Activated CD8-positive, alpha-beta memory T cell treated with anti-CD3 and anti-CD28 coated beads for 4 hours (primary cell): ENCODE measurements at regions not wholly inside any gene's neighbourhood (a gene's known extent, or its start where the extent isn't known, plus 50 kb on each side); places are given as distances from the start of the nearest gene placed in this dataset.

Experiments
- DNase-seq, 2 donors: peaks; one replicate each; pipeline ENCODE4 v3.0.0-alpha.2; 2020; ENCODE audit warnings: low read depth in 2 of 2

DNA sequence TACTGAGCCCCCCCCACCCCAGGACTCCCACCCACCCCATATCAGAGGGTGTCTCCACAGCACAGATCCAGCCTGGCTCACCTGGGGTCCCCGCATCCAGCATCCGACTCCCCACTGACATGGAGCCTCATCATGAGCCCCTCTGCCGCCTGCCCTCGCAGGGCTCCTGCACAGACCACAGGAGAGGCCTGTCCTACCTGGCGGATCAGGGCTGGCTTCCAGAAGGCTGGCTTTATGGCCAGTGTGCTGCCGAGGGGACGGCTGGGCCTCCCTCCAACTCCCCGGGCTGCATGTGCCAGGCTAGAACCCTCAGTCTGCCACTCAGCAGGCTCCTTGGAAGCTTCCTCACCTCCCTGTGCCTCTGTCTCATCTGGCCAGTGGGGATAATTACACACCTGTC is 119.0 kb downstream of the RFLNA start:
- no peak for DNase-seq

DNA sequence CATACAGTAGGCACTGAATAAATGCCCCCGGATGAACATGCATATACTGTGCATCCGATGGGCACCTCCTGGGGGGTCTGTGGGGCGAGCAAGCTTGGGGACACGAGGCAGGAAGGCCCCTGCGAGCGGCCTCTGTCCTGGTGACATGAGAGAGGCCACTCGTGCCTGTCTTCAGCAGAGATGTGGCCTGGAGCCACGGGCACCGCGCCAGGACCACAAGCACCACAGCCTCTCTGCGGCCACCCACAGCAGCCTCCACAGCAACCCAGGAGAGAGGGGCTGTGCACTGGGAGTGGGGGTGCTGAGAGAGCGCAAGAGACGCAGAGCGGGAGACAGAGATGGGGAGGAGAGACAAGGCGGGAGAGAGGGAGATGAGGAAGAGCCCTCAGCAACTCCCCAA is 118.5 kb downstream of the RFLNA start:
- no peak for DNase-seq

DNA sequence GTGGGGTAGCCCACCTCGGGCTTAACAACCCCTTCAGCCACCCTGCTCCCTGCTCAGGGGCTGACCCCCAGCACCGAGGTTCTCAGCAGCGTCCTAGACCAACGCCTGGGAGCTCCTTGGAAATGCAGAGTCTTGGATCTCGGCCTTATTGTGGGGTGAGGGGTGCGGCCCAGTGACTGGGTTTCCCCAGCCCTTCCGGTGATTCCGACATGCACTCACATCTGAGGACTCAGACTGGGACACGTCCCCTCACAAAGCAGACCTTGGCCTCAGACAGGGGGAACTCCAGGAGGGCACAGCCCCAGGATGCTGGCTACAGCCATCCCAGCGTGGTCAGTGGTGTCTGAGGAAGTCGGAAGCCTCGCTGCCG is 117.7 kb downstream of the RFLNA start:
- no peak for DNase-seq

GRCh38 chr12:124411953-124412645 is 117.2 kb downstream of the RFLNA start:
- DNase-seq, result no peak

GRCh38 chr12:124411281-124411878 is 116.5 kb downstream of the RFLNA start:
- no peak for DNase-seq

DNA sequence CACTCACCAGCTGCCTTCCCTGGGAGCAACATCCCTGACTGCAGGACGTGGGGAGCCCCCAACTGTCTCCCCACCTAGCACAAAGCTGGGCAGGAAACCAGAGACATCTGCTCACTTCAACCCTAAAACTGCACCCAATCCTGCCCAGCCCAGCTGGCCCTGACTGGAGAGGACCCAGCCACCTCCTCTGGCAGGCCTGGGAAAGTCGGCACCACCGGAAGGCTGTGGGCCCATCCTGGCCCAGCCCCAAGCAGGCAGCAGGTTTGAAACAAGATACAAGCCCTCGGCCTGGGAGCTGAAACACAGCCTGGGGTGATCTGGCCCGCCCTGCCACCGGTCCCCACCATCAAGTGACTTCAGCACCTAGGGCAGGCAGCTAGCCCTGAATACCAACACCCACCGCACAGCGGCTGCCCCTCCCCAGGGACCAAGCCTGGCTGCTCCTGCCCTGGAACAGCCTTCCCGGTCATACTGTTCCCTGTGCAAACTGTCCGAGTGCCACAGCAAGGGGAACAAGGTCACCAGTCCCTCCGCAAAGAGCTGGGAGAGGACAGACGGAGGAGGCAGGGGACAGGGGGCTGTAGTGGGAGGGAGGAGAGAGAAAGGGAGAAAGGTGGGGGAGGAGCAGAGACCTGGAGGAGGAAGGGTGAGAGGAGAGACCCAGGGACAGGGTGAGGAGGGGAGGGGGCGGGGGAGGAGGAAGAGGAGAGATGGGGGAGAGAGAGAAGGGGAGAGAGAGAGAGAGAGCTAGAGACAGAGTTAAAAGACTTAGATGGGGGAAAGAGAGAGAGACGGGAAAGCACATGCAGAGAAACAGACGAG is 115.7 kb downstream of the RFLNA start:
- no peak for DNase-seq

DNA sequence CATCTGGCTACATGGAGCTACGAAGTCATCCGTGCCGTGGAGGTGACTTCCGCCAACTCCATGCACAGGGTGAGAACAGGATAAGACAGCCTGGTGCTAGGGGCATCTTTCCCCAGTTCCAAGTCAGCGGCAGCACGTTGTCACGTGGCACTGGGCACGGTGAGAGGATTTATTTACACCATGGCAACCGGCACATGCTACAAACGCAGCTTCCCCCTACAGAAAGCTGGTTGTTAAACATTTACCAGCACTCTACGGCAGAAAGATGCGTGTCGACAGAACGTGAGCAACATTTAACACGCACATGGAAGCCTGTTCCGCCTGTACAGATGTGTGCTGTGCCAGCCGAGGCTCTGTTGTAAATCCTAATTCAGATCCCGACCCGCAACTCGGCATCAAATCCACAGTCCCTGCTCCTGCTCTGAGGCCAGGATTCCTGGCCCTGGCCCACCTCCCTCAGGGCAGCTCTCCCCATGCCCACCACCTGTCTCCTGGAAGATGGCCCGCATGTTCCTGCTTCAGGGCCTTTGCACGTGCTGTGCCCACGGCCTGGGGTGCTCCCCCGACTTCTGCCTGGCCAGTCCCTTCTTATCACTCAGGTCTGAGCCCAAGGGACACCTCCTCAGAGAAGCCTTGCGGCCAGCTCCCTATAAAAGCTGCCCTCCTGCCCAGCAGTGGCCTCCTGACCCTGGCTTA is 114.1 kb downstream of the RFLNA start:
- DNase-seq, result no peak

DNA sequence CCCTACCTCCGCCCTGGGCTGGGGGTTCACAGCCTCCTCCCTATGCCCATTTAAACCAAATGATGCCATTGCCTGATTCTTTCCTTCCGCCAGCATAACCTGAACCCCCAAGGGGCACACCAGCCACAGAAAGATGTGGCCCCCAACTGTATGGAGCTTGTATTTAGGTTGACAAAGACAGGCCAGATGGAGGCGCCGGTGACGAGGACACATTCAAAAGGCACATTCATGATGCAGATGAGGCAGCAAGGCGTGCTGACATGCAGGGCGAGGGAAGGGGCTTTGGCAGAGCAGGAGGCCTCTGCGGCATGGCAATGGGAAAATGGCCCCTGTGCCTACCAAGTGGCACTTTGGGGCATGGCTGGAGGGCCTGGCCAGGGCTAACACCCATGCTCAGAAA is 112.2 kb downstream of the RFLNA start:
- DNase-seq, result no peak

DNA sequence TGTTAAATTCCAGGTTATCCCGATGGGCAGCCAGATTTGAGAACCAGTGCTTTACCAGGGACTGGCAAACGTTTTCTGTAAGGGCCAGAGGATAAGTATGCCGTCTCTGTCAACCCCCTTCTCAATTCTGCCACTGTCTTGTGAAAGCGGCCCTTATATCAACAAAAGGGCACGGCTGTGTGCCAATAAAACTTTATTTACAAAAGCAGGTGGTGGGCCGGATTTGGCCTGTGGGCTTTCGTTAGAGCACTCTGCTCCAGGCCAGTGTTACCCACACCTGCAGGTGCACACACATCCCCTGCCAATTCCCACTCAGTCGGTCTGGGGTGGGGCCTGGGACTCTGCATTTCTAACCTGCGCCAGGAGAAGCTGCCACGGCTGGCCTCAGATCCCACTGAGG is 111.2 kb downstream of the RFLNA start:
- no peak for DNase-seq

DNA sequence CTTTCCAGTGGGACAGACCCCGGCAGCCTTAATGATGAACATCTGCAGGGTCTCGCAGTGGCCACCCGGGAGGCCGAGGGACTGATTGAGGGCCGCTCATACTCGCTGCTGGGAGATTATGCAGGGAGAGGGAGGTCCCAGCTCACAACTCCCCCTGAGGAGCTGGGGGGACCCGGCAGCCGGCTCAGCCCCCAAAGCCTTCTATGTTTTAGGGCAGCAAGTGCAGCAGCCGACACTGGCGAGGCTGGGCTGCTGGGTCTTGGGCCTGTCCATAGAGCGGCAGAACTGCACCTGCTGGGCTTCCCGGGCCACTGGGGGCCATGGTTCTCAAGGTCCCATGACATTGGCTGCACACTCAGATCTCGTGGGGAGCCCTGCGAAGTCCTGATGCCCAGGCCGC is 110.7 kb downstream of the RFLNA start:
- DNase-seq, result no peak

DNA sequence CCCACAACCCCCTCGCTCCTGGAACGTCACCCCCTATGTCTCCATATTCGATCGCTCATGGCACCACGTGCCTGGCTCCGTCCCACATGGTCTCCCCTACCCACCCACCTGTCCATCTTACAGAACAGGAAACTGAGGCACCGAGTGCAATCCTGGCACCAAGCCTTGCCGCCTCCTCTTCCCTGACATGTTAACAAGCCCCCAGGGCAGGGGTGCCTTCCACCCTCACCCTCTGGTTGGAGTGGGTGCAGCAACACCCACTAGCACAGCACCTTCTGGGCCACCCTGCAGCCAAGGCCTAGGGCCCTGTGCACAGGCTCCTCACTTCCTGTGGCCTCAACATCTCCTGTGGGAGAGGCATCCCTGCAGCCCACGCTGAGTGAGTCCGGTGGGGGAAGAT is 110.3 kb downstream of the RFLNA start:
- DNase-seq, result no peak

GRCh38 chr12:124404162-124404784 is 109.4 kb downstream of the RFLNA start:
- no peak for DNase-seq

DNA sequence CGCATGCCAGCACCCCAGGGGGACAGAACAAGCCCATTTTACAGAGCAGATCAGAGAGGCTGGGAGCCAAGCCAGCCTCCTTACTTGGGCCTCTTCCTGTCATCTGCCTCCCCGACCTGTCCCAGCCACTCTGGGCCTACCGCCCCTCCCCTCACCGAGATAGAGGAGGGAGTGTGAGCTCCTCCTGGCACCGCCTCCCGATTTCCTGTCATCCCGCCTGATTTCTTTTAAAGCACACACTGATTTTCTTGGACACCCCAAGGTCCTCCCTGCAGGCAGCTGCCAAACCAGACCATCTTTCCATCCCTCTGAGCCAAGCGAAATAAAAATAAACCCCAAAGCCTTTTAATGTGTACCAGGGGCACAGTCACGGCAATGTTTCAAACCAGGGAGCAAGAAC is 108.4 kb downstream of the RFLNA start:
- no peak for DNase-seq

DNA sequence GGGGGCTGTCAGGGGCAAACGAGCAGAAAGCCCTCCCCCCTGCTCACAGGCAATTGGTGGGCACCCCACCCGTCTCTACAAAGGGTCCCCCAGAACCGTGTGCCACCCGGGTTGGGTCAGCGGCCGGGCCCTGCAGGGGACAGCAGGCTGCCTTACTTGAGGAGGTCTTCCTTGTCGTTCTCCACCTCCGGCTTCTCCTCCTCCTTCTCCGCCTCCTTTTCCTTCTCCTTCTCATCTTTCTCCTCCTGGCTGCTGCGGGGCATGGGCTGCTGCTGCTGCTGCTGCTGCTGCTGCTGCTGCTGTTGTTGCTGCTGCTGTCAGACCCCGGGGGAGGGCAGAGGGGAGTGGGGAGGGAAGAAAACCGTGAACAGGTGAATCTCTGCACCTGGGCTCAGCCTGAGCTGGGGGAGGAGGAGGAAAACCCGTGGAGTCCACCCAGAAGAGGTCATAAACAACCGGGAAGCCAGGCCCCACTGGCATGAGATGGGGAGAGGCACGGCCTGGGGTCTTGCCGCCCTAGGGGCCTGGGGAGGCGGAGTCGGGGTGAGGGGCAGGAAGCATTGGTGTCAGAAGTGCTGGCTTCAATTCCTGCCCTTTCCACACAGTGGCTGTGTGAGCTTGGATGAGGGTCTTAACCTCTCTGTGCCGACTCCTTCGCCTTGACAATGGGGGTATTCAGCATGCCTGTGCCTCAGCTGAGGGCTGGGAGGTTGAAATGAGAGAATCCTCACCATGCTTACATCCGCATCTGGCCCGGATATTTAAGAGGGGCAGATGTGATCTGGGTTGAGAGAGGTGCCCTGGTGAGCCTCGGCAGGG is 107.6 kb downstream of the RFLNA start:
- no peak for DNase-seq

- DNase-seq, result no peak
These were observed 106.9 kb downstream of the RFLNA start for GRCh38 chr12:124401704-124402221.

DNA sequence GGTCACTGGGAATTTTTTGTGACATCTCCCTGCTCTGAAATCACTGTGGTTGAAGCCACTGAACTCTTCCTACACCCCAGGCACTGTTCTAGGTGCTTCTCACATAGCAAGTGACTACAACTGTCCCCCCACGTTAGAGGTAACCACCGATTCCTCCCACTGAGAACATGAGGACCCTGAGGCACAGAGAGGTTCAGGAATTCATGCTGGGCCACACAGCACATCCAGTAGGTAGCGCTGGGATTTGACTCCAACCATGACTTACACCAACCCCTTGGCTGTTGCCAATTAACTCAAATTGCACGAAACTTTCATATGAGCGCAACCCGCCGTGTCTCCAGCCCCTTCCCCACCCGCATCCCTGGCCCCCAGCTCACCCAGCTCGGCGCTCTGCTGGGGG is 105.2 kb downstream of the RFLNA start:
- no peak for DNase-seq

- no peak for DNase-seq
These were observed 104.7 kb downstream of the RFLNA start for GRCh38 chr12:124399622-124400021.

DNA sequence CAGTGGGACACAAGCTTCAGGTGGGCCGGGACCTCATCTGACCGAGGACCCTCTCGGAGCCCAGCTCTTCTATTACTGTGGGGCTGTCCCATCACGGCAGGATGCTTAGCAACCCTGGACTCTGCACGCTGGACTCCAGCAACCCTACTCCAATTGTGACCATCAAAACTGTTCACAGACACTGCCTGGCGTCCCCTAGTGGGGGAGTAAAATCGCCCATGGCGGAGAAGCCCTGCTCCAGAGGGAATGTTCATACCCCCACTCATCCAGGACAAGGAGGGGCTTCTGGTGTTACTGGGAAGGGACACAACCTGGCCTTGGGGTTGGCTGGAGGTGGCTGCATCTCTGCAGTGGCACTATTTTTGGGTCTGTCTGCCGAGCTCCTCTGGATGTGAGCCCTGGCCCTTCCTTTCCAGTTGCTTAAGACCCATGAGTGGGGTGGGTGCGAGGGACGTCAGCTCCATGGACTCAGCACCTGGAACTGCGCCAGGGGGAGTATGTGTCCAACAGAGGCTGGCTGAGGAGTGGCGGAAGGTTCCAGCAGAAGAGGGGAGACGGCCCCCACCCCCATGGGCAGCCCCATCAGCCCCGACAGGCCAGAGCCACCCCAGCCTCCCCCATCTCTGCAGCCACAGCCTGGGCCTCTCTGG is 103.8 kb downstream of the RFLNA start:
- no peak for DNase-seq

GRCh38 chr12:124397807-124398577 is 103.1 kb downstream of the RFLNA start:
- no peak for DNase-seq

DNA sequence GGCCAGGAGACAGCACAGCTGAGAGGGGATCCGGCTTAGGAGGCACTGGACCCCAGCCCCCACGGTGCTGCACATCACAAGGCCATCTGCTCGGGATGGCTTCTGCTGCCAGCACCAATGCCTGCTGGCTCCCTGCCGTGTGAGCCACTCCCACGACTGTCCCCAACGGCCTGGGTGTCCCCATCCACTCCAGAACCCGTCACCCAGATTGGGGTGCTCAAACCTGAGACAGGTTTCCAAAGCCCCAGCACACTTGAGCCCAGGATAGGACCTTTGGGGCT is 102.4 kb downstream of the RFLNA start:
- DNase-seq, result no peak
